ENCODE measurements at regions not wholly inside any gene's neighbourhood (a gene's known extent, or its start where the extent isn't known, plus 50 kb on each side); places are given as distances from the start of the nearest gene placed in this dataset.

DNA sequence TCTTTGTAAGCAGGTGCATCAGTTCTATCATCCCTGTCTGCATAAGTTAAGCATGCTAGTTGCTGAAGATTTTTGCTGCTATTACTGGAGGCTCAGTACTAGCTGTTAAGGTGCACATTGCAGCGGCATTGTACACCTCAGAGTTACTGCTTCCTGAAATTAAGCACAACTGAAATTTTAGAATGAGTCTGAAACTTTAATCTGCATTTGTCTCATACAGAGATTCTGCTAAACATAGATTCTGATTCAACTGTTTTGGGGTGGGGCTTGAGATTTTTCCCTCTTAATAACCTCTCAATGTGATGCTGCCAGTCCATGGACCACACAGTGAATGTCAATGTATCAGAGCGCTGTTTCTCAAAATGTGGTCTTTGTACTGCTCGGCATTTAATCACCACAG lies 585.7 kb upstream of the GCFC2 start:
- TF ChIP-seq POLR2A (IDR thresholded peaks at IDR 0.05) = no peak
- TF ChIP-seq, protein P1, sequence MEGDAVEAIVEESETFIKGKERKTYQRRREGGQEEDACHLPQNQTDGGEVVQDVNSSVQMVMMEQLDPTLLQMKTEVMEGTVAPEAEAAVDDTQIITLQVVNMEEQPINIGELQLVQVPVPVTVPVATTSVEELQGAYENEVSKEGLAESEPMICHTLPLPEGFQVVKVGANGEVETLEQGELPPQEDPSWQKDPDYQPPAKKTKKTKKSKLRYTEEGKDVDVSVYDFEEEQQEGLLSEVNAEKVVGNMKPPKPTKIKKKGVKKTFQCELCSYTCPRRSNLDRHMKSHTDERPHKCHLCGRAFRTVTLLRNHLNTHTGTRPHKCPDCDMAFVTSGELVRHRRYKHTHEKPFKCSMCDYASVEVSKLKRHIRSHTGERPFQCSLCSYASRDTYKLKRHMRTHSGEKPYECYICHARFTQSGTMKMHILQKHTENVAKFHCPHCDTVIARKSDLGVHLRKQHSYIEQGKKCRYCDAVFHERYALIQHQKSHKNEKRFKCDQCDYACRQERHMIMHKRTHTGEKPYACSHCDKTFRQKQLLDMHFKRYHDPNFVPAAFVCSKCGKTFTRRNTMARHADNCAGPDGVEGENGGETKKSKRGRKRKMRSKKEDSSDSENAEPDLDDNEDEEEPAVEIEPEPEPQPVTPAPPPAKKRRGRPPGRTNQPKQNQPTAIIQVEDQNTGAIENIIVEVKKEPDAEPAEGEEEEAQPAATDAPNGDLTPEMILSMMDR (IDR thresholded peaks at IDR 0.05) = no peak

Data from uterus (tissue), 2 donors.